ENCODE measurements at regions not wholly inside any gene's neighbourhood (a gene's known extent, or its start where the extent isn't known, plus 50 kb on each side); places are given as distances from the start of the nearest gene placed in this dataset.

- H3K27me3 ChIP-seq (ENCODE audit: control insufficient read depth, insufficient read depth, low read length): no peaks in the 10 kb centered on the region
- TF ChIP-seq CTCF (IDR thresholded peaks at IDR 0.05; ENCODE audit: borderline replicate concordance, extremely low read depth, insufficient read depth): no peak
- no peak overlapping the region for H3K4me3 ChIP-seq (ENCODE audit: low read length in 3 of 3)
- no peaks in the 10 kb centered on the region for H3K4me1 ChIP-seq (ENCODE audit: control insufficient read depth in 2 of 3, insufficient read depth in 2 of 3, low read depth in 1 of 3, low read length in 3 of 3)
- FAIRE-seq (no peak), DNase-seq (no peak)
- H3K27ac ChIP-seq (ENCODE audit: low read depth in 2 of 2, low read length in 2 of 2): no peak overlapping the region
- H3K36me3 ChIP-seq (ENCODE audit: control insufficient read depth in 2 of 3, insufficient read depth in 3 of 3, low read length in 3 of 3): no peaks in the 10 kb centered on the region
- no peaks in the 10 kb centered on the region for H3K9me3 ChIP-seq (ENCODE audit: control insufficient read depth in 2 of 3, insufficient read depth in 1 of 3, low read length in 3 of 3)
- intact Hi-C loops (cut with DNase I): no loop called here
- no peak overlapping the region for H3K9ac ChIP-seq (ENCODE audit: low read length in 3 of 3)
Observed at GRCh38 chr2:147696426-147696825, 148.4 kb upstream of the ACVR2A start.

GRCh38 chr2:147689220-147689909, 155.5 kb upstream of the ACVR2A start:
- Histone ChIP-seq H3K27me3 (ENCODE audit: control insufficient read depth, insufficient read depth, low read length) (no peaks in the 10 kb centered on the region), H3K4me1 (ENCODE audit: control insufficient read depth in 2 of 3, insufficient read depth in 2 of 3, low read depth in 1 of 3, low read length in 3 of 3) (no peaks in the 10 kb centered on the region), H3K9me3 (ENCODE audit: control insufficient read depth in 2 of 3, insufficient read depth in 1 of 3, low read length in 3 of 3) (no peaks in the 10 kb centered on the region), H3K36me3 (ENCODE audit: control insufficient read depth in 2 of 3, insufficient read depth in 3 of 3, low read length in 3 of 3) (no peaks in the 10 kb centered on the region), H3K9ac (ENCODE audit: low read length in 3 of 3) (no peak overlapping the region), H3K4me3 (ENCODE audit: low read length in 3 of 3) (no peak overlapping the region), H3K27ac (ENCODE audit: low read depth in 2 of 2, low read length in 2 of 2) (no peak overlapping the region)
- DNase-seq: peak in 1 of 5 donors; percentile 1
- TF ChIP-seq CTCF (IDR thresholded peaks at IDR 0.05; ENCODE audit: borderline replicate concordance, extremely low read depth, insufficient read depth): no peak
- no peak for FAIRE-seq
- intact Hi-C loops (cut with DNase I): no loop called here

GRCh38 chr2:147688242-147688641, 156.6 kb upstream of the ACVR2A start:
- intact Hi-C loops (cut with DNase I): no loop called here
- FAIRE-seq: no peak

More at GRCh38 chr2:147688242-147688641, 156.6 kb upstream of the ACVR2A start:
- Histone ChIP-seq H3K9me3 (ENCODE audit: control insufficient read depth in 2 of 3, insufficient read depth in 1 of 3, low read length in 3 of 3) (no peaks in the 10 kb centered on the region), H3K4me1 (ENCODE audit: control insufficient read depth in 2 of 3, insufficient read depth in 2 of 3, low read depth in 1 of 3, low read length in 3 of 3) (no peaks in the 10 kb centered on the region), H3K4me3 (ENCODE audit: low read length in 3 of 3) (no peak overlapping the region), H3K9ac (ENCODE audit: low read length in 3 of 3) (no peak overlapping the region), H3K36me3 (ENCODE audit: control insufficient read depth in 2 of 3, insufficient read depth in 3 of 3, low read length in 3 of 3) (no peaks in the 10 kb centered on the region), H3K27me3 (ENCODE audit: control insufficient read depth, insufficient read depth, low read length) (no peaks in the 10 kb centered on the region), H3K27ac (ENCODE audit: low read depth in 2 of 2, low read length in 2 of 2) (no peak overlapping the region)
- TF ChIP-seq CTCF (IDR thresholded peaks at IDR 0.05; ENCODE audit: borderline replicate concordance, extremely low read depth, insufficient read depth): no peak
- no peak for DNase-seq

Measured in kidney (tissue), 13 donors.